BJ (cell line): ENCODE measurements at regions not wholly inside any gene's neighbourhood (a gene's known extent, or its start where the extent isn't known, plus 50 kb on each side); places are given as distances from the start of the nearest gene placed in this dataset.

Experiments
- CTCF ChIA-PET: fragments of 350-600 bp; formaldehyde crosslinking; extraction: SDS; loops from one replicate; lab custom pipeline; 2021; ENCODE audit warnings: antibody characterized with exemption, inconsistent platforms; lab: Yijun Ruan, JAX
- POLR2A ChIA-PET: fragments of 300-600 bp; sonication (Branson Sonifier 250); formaldehyde crosslinking; extraction: SDS; loops from one replicate; lab custom pipeline; 2021; ENCODE audit warnings: antibody characterized with exemption; lab: Charles Lee
- DNase-seq: peaks from one replicate; pipeline ENCODE4 v3.0.0-alpha.2; 2011; ENCODE audit warnings: low read depth
- H3K27me3 ChIP-seq: 2 replicates; pipeline ENCODE4 v1.6.0; 2011; ENCODE audit warnings: low read length; ENCODE audit not compliant: control insufficient read depth, insufficient read depth
- H3K36me3 ChIP-seq: 2 replicates; pipeline ENCODE4 v1.5.1; 2011; ENCODE audit warnings: low read length; ENCODE audit not compliant: control insufficient read depth, insufficient read depth
- H3K4me3 ChIP-seq: 2 replicates; pipeline ENCODE4 v1.5.1; 2011; ENCODE audit warnings: low read depth, mild to moderate bottlenecking, control low read depth, low read length
- CTCF ChIP-seq: IDR thresholded peaks from 2 replicates; pipeline ENCODE4 v1.5.1; 2011; ENCODE audit warnings: low read depth, mild to moderate bottlenecking, control low read depth, inconsistent platforms, low read length, moderate library complexity; ENCODE audit not compliant: insufficient read depth

- Histone ChIP-seq H3K36me3 (no peaks in the 10 kb centered on the region), H3K27me3 (no peaks in the 10 kb centered on the region), H3K4me3 (no peak overlapping the region)
- CTCF ChIA-PET, result no interaction called here
- no peak for TF ChIP-seq CTCF
- POLR2A ChIA-PET, result no interaction called here
- no peak for DNase-seq
Measured at GRCh38 chr5:23064710-23065109, 211.6 kb upstream of the CDH12 start.

GRCh38 chr5:23053846-23054245, 200.7 kb upstream of the CDH12 start:
- DNase-seq, result no peak
- Histone ChIP-seq H3K36me3 (no peaks in the 10 kb centered on the region), H3K27me3 (no peaks in the 10 kb centered on the region), H3K4me3 (no peak overlapping the region)
- no peak for TF ChIP-seq CTCF
- ChIA-PET POLR2A (no interaction called here), CTCF (no interaction called here)

- CTCF ChIA-PET, result no interaction called here
- DNase-seq, result no peak
- Histone ChIP-seq H3K4me3 (no peak overlapping the region), H3K36me3 (no peaks in the 10 kb centered on the region), H3K27me3 (no peaks in the 10 kb centered on the region)
- TF ChIP-seq CTCF, result no peak
- POLR2A ChIA-PET, result no interaction called here
Measured at GRCh38 chr5:23042226-23042625, 189.1 kb upstream of the CDH12 start.

GRCh38 chr5:23035555-23036090, 182.5 kb upstream of the CDH12 start:
- Histone ChIP-seq H3K4me3 (no peak overlapping the region), H3K27me3 (no peaks in the 10 kb centered on the region), H3K36me3 (no peaks in the 10 kb centered on the region)
- ChIA-PET POLR2A (no interaction called here), CTCF (no interaction called here)
- DNase-seq, result no peak
- no peak for TF ChIP-seq CTCF

GRCh38 chr5:23033864-23034263, 180.7 kb upstream of the CDH12 start:
- no peak for TF ChIP-seq CTCF
- no peak overlapping the region for H3K4me3 ChIP-seq
- ChIA-PET CTCF (no interaction called here), POLR2A (no interaction called here)
- no peaks in the 10 kb centered on the region for H3K36me3 ChIP-seq
- no peaks in the 10 kb centered on the region for H3K27me3 ChIP-seq
- DNase-seq, result no peak
